Fibroblast of the aortic adventitia (primary cell): ENCODE measurements at regions not wholly inside any gene's neighbourhood (a gene's known extent, or its start where the extent isn't known, plus 50 kb on each side); places are given as distances from the start of the nearest gene placed in this dataset.

ENCODE experiments used
- DNase-seq: peaks from one replicate; pipeline ENCODE4 v3.0.0-alpha.2; 2010; ENCODE audit warnings: low read depth
- H3K4me3 ChIP-seq: 2 replicates; pipeline ENCODE4 v1.5.1; 2011; ENCODE audit warnings: low read depth, mild to moderate bottlenecking, control low read depth, low read length, moderate library complexity
- CTCF ChIP-seq: IDR thresholded peaks from 2 replicates; pipeline ENCODE4 v1.5.1; 2011; ENCODE audit warnings: mild to moderate bottlenecking, low read length, control low read depth, inconsistent platforms; ENCODE audit not compliant: insufficient read depth

- TF ChIP-seq CTCF = no peak
- H3K4me3 ChIP-seq = no peak overlapping the region
- no peak for DNase-seq
Measured at GRCh38 chr5:103827976-103828375, 265.4 kb upstream of the NUDT12 start.

- TF ChIP-seq CTCF = no peak
- no peak overlapping the region for H3K4me3 ChIP-seq
- DNase-seq = no peak
Measured at GRCh38 chr5:103821361-103821760, 258.8 kb upstream of the NUDT12 start.

- DNase-seq = peak; percentile 59
Measured at GRCh38 chr5:103808464-103809106, 246.0 kb upstream of the NUDT12 start.

GRCh38 chr5:103804711-103805110 lies 242.1 kb upstream of the NUDT12 start:
- peak; percentile 9 for DNase-seq
- no peak overlapping the region for H3K4me3 ChIP-seq
- no peak for TF ChIP-seq CTCF

More at GRCh38 chr5:103808464-103809106, 246.0 kb upstream of the NUDT12 start:
- no peak overlapping the region for H3K4me3 ChIP-seq
- TF ChIP-seq CTCF = peak; percentile 99

GRCh38 chr5:103801681-103802080 lies 239.1 kb upstream of the NUDT12 start:
- TF ChIP-seq CTCF = no peak
- DNase-seq = peak; percentile 5
- H3K4me3 ChIP-seq = no peak overlapping the region

- DNase-seq = peak; percentile 46
- H3K4me3 ChIP-seq = no peak overlapping the region
- TF ChIP-seq CTCF = no peak
Measured at GRCh38 chr5:103800741-103801495, 238.3 kb upstream of the NUDT12 start.
